NCI-H446 treated with DMSO at 0.1 percent for 48 hours (cell line): ENCODE measurements at regions not wholly inside any gene's neighbourhood (a gene's known extent, or its start where the extent isn't known, plus 50 kb on each side); places are given as distances from the start of the nearest gene placed in this dataset.
"Not testable (repeated sequence)": the region's sequence is repeated elsewhere in the genome, so short reads cannot be mapped to it uniquely, and the experiment has no call there.

Source experiments
- DNase-seq: peaks from one replicate; lab custom pipeline; 2025; lab: John Stamatoyannopoulos, UW

- no peak for DNase-seq
Measured at GRCh38 chrX:99398545-99398944, 1011.5 kb downstream of the PCDH19 start.

- DNase-seq: no peak
Measured at GRCh38 chrX:99397879-99398278, 1012.2 kb downstream of the PCDH19 start.

DNA sequence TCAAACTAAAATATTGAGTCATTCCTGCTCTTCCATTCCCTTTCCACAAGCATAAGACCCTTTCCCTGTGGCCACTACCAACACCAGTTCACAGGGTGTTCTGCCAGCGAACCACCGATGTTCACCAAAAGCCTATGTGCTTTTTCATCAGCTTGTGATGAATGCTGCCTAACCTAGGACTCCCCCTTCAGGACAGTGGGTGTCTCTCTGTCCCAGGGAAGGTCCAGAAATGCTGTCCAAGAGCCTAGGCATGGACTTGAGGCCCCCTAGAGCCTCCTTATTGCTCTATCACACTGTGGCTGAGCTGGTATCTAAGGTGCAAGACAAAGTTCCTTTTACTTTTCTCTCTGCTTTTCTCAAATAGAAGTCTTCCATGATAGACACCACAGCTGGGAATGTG lies 1015.6 kb downstream of the PCDH19 start:
- DNase-seq: no peak

- DNase-seq: no peak
Measured at GRCh38 chrX:99384594-99385374, 1025.3 kb downstream of the PCDH19 start.

- DNase-seq: no peak
Measured at GRCh38 chrX:99383786-99384185, 1026.3 kb downstream of the PCDH19 start.

DNA sequence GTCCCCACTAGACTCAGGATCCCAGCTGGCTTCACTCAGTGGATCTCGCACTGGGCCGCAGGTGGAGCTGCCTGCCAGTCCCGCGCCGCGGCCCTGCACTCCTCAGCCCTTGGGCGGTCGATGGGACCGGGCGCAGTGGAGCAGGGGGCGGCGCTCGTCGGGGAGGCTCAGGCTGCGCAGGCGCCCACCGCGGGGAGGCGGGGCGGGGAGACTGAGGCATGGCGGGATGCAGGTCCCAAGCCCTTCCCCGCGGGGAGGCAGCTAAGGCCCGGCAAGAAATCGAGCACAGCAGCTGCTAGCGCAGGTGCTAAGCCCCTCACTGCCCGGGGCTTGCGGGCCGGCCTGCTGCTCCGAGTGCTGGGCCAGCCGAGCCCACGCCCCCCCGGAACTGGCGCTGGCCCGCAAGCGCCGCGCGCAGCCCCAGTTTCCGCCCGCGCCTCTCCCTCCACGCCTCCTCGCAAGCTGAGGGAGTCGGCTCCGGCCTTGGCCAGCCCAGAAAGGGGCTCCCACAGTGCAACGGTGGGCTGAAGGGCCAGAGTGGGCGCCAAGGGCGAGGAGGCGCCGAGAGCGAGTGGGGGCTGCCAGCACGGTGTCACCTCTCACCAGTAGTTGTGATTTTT lies 1038.0 kb downstream of the PCDH19 start:
- DNase-seq: no peak

DNA sequence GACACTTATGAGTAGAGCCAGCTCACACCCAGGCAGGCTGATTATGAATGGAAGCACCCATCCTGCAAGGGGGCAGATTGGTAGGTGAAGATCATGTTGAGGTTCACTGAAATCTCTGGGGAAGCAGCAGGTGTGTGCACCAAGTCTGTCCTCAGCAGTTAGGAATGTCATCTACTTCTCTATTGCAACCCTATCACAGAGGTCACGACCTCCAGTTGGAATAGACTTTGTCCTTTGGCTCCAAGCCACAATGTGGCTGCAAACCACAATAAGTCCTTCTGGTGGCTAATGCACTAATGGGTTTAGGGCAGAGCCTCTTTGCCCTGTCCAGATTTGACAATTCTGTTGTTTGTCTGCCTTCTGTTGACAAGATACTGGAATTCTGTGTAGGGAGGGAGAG lies 1056.7 kb downstream of the PCDH19 start:
- no peak for DNase-seq

DNA sequence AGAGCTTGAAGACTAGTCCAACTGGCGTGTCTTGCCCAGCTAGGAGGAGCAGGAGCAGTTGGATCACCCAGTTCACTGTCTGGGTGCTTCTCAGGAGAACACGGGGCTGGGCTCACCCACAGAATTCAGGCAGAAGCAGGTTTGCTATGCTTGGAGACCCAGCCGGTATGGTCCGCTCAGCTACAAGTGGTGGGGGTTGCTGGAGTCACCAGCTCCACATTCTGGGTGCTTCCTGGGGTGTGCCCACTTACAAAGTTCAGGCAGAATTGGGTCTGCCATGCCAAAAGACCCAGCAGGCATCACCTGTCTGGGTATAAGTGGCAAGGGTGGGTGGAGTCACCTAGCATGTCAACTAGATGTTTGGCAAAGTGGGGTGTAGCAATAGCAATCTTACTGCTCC lies 1061.8 kb downstream of the PCDH19 start:
- no peak for DNase-seq

DNA sequence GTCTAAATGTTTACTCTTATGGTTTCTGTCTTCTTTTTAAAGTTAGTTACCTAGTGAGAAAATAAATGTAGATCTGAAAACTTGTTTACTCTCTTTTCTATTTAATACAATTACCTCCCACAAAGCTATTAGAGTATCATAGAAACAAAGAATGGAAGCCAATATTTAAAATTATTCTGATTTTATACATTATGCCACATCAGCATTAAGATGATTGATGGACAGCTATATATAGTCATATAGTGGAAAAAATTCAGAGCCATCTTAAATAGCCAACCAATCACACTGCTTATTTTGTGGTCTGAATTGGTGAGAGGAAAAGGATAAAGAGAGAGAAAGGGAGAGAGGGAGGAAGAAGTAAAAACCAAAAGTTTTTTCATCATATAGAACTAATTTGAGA lies 1101.8 kb downstream of the PCDH19 start:
- DNase-seq: no peak

DNA sequence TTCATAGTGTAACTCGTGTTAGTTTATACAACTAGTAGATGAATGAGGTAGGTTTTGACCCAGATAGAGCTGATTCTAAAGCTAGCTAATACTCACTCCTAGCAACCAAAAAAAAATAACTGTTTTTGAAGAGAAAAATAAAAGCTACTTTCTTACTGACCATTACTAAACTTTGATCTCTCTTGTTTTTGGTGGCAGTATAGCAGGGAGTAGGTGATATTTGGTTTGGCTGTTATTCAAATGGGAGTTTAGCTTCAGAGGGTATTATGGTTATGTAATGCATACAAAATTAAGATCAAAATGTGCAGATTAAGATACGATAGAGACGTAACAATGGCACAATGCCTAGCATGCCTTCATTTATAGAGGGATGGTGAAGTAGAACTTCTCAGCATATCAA lies 1104.5 kb downstream of the PCDH19 start:
- no peak for DNase-seq

- DNase-seq: no peak
Measured at GRCh38 chrX:99301990-99302389, 1108.1 kb downstream of the PCDH19 start.

- DNase-seq: no peak
Measured at GRCh38 chrX:99271641-99272040, 1138.4 kb downstream of the PCDH19 start.

GRCh38 chrX:99266255-99266654 lies 1143.8 kb downstream of the PCDH19 start:
- no peak for DNase-seq

DNA sequence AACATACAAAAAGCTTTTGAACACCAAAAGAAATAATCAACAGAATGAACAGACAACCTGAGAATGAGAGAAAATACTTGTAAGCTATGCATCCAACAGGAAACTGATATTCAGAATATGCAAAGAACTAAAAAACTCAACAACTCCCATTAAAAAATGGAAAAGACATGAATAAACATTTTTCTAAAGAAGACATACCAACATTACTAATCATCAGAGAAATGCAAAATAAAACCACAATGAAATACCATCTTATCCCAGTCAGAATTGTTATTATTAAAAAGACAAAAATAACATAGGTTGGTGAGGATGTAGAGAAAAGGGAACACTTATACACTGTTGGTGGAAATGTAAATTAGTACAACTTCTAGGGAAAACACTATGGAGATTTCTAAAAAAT lies 1161.9 kb downstream of the PCDH19 start:
- no peak for DNase-seq

DNA sequence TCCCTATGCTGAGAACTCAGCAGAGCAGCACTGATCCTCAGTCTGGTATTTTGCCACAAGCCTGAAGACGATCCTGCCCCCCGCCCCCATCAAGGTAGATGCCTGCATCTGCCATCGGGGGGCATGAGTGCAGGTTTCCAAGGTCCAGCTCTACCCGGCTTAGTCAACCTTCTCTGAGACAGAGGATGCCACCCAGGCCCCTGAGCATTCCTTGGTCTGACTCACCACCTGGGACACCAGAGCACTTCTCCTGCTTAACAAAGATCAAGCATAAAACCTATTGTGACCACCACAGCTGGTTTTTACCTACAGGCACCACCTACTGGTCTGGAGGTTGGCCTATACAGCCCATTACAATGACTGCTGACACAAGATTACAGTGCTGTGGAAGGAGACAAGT lies 1168.1 kb downstream of the PCDH19 start:
- DNase-seq: no peak

DNA sequence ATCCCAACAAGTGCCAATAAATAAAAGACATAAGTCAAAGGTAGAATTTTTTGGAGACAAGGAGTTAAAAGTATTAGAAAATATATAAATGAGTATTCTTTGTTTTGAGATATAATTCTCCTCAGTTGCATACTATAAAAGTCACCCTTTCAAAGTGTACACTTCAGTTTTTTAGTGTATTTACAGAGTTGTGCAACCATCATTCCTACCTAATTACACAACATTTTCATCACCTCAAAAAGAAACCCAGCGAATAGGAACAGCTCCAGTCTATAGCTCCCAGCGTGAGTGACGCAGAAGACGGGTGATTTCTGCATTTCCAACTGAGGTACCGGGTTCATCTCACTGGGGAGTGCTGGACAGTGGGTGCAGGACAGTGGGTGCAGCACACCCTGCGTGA lies 1175.7 kb downstream of the PCDH19 start:
- not testable (repeated sequence) for DNase-seq

DNA sequence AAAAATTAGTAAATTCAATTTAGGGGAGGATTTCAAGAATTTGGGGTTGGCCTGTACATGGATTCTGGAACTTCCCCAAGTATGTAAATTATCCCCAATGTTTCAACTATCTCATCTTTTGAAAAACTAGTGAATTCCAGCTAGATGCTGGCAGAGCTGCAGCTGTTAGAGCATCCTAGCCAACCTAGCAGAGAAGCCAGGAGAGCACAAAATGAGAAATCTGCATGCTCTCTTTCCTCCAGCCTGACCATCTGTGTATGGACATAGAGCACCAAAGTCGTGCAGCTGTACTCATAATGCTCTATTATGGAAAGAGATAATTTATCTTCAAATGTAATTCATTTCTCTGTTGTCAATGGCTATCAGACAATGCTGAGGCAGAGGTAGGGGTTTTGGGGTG lies 1217.7 kb downstream of the PCDH19 start:
- no peak for DNase-seq

- no peak for DNase-seq
Measured at GRCh38 chrX:99184153-99184552, 1225.9 kb downstream of the PCDH19 start.

- no peak for DNase-seq
Measured at GRCh38 chrX:99172958-99173357, 1237.1 kb downstream of the PCDH19 start.

DNA sequence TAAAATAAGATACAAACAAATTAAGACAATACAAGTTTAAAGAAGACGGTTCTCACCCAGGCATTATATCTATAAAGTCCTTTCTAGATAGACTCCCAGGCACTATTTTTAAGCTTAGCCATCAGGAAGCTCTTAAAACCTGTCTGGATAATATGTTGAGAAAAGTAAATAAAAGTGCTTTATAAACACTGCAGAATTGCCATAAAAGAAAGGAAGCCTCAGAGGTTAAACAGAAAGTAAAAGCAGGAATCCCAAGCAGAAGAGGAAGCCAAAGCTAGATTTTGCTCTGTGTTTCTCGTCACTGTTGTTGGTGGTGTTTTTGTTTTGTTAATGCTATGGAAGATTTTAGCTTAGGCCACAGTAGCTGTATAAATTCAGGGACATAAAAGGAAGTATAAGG lies 1267.3 kb downstream of the PCDH19 start:
- DNase-seq: no peak

GRCh38 chrX:99137488-99137887 lies 1272.6 kb downstream of the PCDH19 start:
- DNase-seq: no peak

DNA sequence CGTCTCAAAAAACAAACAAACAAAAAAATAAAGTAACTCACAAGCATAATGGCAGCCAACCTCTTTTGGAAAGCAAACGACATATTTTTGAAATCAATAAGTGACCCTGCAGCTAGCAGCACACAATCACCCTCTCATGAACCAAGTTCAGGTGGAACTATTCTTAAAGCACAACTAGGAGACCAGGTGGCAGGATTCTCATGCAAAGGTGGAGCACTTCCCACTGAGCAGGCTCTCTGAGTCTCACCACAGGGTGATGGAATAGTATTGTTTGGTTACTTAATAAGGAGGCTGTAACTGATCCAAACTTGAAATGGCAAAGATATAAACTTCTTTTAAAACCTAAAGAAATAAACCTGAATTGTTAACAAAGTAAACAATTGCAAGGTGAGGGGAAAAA lies 1293.1 kb downstream of the PCDH19 start:
- no peak for DNase-seq

GRCh38 chrX:99095965-99096635 lies 1314.0 kb downstream of the PCDH19 start:
- no peak for DNase-seq
